Non-pigmented ciliary epithelial cell (primary cell): ENCODE measurements at regions not wholly inside any gene's neighbourhood (a gene's known extent, or its start where the extent isn't known, plus 50 kb on each side); places are given as distances from the start of the nearest gene placed in this dataset.

ENCODE experiments used
- DNase-seq: peaks from one replicate; pipeline ENCODE4 v3.0.0-alpha.2; 2010; ENCODE audit warnings: low read depth

DNA sequence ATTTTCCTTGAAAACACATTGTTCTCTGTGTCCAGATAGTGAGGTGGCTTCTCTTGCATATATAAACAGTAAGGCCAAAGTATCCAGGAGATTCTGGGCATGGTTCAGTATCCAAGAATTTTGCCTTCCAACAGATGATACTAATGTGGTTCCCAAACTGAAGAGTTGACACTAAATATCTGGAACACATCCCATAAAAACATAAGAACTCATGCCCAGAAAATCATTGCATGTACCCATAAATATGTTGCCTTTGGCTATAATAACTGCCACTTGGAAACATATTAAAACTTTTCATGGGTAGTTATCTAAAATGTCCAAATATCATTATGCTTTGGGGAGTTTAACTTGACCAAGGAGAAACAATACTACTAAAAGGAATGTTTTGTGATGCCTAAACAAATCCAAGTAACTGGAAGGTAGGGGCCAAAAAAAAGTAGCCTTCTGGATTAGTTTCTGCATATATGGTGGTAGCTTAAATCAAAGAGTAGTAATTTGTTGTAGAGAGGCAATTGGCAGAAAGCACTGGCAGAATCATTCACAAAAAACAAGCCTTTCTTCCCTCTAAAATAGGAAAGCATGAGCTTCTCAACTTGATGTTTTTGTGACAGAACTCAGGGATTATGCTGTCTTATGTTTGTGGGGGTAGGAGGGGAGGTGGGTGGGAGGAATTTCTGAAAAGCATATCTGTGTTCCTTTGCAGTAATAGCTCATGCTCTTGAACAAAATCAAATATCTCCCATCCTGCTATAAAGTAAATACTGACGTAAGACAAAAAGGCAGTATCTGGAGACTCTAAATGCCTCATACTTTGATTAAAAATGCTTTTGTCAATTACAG is 753.9 kb downstream of the TUSC7 start:
- no peak for DNase-seq

DNA sequence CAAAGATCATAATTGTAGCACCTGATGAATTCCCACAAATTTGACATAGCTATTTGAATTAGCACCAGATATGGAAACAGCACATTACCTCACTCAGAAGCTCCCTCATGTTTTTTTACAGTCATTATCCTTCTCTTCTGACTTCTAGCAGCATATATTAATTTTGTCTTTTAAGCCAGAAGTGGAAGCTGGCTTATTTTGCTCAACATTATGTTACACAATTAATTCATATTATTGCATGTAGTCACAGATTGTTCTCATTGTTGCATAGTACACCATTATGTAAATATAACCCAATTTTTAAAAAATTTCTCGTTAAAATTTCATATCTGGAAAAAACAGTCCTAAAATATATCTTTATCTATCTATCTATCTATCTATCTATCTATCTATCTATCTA is 762.3 kb downstream of the TUSC7 start:
- no peak for DNase-seq

DNA sequence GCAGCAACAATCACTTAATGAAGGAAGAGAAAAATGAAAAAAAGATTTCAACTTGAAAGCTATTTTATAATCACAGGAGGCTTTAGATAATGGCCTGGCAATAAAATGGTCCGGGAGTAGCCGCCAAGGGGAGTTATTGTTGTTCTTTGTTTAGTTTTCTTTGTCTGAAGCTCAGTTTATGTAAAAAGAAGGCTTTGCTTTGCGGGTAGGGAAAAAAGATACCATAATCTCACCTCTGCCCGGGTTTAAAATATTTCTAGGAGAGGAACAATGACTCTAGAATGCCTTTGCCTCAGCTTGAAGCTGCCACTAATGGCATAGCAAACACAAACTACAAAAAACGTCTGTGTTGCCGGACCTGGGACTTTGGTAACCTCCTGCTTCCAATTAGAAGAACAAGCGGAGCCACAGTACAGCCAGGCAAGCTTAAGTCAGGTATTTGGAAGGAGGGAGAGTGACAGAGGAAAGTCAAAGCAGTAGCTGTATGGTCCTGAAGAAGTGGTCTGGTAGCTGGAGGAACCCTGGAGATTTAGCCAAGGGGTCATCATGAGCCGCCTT is 764.5 kb downstream of the TUSC7 start:
- DNase-seq = no peak

DNA sequence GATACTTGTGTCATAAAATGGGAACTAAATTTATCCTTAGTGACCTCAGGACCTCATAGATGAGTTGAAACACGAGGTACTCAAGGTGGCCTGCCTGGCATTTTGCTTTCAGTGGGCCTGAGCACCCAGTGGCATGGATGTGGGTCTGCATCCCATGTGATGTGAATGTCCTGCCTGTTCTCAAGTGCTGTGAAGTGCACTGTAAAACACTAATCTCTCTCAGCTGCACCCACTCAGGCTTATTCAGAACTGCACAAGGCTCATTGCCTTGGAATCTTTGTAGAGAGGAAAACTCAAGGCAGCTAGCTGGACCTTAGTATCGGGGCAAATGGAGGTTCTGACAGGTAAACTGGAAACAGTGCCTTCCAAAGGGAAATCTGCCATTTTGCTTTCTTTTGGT is 767.0 kb downstream of the TUSC7 start:
- DNase-seq = no peak

DNA sequence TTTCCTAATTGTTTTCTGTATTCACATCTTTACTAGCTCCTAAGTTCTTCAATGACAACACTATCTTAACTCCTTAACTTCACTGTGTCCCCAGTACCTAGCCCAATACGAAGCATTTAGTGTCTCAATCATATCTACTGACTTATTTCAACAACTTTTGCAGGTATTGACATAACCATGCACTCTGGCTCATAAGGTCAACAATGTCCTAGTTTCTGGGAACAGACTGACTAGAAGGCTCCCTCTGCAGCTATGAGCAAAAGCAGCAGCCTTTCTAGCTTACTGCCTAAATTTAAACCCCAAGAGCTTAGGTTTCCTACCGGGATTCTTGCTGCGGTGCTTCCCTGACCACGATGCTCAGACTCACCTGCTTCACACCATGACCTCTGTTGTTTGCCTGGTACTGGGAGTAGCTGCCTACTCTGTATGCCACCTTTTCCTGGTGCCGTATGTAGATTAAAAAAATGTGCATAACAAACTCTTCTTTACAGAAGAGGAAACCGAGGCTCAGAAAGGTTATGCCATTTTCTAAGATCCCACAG is 767.7 kb downstream of the TUSC7 start:
- DNase-seq = no peak

DNA sequence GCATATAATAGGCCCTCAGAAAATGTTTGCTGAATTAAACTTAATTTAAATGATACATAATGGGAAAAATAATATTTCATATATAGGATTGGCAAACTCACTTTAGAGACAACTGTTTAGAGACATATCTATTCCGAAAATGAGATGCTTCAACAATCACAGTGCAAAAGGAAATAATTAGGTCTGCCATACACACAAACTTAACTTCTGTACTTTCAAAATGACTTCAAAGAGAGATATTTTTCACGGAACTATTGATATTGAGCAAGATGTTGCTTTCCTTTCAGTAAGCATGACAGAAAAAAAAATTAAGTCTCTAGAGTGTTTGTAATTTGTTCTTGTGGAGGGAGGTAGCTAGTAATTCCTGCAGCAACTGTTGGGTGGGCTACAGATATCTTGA is 769.5 kb downstream of the TUSC7 start:
- no peak for DNase-seq

DNA sequence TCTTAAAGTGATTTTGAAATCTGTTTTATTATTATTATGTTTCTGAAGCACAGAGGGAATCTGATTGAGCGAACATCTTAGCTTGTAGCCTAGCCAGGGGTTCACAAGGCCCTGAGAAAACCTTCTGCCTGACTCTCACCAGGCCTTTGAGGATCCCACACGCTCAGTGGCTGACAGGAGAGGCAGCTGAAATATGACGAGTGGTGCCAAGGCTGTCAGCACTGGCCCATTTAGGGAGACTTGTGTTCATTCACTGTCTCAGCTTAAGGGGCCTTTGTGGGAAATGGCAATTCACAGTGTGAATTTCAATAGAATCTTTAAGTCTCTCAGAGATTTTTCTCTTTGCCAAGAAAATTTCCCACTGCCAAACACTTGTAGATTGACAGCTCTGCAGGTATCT is 770.9 kb downstream of the TUSC7 start:
- DNase-seq = no peak

DNA sequence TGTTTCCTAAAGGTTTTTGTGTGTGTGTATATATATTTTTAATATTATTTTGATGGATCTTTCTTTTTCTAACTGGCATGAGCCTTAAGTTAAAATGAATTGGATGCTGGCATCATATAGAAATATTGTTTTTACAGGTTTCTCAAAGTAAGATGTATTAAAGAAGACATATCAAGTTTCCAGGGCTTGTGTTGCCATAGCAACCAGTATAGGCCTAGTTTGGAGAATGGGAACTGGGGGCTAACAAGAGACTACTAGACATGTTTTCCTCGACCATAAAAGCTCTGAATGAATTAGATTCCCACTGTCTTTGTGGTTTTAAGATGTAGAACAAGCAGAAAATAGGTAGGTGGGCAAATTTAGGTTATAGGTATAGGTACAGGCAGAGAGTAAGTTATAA is 771.4 kb downstream of the TUSC7 start:
- DNase-seq = no peak

DNA sequence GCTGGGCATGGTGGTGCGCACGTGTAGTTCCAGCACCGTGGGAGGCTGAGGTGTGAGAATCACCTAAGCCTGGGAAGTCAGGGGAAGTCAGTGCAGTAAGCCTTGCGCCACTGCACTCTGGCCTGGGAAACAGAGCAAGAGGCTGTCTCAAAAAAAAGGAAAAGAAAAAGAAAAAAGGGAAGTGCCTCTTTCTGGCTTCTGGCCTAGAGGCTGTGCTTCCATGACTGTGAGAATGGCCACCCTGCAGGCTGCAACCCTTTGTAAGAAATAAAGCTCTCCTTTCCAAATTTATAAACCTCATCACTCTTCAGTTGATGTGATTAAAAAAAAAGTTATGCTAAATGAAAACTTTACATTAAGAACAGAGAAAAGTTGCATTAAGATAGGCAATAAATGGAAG is 774.3 kb downstream of the TUSC7 start:
- no peak for DNase-seq

DNA sequence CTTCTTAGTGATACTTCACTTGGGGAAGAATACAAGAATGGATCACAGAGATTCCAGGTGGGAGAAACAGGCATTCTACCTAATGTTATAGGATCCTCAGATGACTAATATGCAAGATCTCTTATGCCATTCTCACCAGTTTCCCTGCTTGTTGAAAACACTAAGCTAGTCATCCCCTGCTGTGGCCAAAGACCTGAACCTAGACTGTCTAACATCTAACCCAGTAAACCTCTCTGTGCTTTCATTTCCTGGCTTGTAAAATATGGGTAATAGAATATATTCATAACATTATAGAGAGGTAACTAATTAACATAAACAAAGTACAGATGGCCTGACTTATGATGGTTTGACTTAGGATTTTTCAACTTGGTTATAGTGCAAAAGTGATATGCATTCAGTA is 776.3 kb downstream of the TUSC7 start:
- no peak for DNase-seq

DNA sequence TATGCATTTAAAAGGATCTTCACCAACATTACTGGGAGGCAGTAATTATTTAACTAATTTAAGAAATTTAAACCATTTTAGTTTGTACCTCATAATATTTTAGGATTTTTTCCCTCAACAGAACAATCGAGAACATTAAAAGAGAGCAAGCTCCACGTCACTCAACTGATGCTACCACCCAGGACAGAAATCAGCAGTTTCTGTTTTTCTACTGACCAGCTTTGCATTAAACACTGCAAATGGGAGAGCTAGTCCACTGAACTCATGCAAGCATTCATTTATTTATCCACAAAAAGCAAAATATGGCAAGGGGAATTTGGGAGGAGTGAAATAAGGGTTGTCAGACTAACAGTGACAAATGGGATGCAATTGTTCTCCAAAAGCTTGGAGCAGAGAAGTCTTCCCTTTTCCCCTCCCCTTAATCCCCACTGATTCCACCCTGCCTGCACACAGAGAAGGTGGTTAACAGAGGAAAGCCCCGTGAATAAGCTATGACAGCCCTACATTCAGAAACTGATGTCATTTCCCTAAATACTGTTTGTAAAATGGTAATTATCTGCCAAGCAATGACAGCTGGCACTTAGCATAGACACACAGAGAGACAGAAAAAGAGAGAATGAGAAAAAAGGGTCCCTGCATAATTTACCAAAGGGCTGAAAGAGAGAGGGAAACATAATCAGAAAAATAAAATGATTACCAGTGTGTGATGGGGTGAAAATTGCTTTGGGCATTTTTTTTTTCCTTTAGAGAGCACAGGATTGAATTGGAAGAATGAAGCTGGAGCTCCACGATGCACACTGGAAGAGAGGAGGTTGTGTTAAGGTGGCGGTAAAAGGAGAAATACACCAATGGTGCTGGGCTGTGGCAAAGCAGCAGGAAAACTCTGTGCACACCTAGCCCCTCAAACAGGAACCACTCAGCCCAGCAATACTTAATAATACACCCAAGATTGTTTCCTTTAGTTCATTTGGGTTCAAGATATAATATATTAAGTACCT is 777.4 kb downstream of the TUSC7 start:
- DNase-seq = no peak

DNA sequence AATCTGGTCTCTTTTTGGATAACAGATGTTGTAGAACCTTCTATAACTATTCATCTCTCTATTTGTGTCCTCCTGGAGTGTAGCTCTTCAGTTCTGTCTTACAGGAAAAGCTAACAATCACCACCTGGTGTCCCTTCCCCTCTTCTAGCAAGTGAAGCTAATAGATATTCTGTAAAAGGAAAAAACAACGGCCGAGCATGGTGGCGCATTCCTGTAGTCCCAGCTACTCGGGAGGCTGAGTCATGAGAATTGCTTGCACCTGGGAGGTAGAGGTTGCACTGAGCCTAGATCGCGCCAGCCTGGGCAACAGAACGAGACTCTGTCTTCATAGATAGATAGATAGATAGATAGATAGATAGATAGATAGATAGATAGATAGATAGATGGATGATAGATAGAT is 779.4 kb downstream of the TUSC7 start:
- DNase-seq = no peak

DNA sequence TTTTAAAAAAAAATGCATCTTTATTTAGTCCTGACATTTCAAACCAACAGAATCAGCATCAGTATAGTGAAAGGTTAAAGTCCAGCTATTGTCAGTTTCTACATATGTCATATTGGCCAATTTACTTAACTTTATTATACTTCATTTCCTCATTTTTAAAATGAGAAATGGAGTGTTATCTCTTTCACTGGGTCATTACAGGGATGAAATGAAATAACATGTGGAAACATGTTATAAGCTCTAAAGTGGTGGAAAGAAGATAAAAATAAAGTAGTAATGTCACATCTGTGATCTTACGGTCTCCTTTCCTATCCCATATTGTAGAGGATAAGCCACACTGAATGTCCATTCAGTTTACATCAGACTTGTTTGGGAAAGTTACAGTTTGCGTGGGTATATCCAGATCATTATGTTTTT is 780.1 kb downstream of the TUSC7 start:
- no peak for DNase-seq

DNA sequence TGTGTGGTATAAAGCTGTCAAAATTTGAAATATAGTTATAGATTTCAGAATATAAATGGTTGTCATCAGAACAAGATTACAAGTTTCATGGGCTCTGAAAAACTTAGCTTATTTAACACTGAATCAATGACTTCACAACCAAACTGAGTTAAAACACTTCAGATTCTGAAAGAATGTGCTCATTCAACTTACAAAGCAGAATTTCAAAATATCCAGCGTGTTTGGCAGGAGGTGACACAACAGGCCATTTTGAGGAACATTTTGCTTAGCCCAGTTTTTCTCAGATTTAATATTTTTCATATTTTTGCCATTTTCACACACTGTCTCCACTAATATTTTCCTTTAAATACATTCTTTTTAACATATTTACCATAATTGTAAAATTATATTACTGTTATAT is 781.1 kb downstream of the TUSC7 start:
- DNase-seq = no peak

DNA sequence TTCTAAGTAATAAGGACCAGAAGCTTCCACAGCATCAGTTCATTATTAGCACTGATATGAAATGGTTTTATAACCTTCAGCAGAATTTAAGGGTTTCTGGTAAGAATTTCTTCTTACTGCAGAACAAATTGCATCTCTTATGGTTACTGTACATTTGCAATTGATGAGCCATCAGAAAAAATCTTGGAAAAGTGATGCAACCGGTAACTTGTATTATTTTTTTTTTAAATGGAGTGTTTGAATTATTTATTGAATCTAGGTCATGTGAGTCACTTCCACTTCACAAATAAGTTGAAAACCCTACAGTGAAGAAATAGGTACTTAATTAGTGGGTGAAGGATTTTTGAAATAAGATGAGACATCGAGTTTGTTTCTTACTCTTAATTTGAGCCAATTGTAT is 786.0 kb downstream of the TUSC7 start:
- DNase-seq = no peak

DNA sequence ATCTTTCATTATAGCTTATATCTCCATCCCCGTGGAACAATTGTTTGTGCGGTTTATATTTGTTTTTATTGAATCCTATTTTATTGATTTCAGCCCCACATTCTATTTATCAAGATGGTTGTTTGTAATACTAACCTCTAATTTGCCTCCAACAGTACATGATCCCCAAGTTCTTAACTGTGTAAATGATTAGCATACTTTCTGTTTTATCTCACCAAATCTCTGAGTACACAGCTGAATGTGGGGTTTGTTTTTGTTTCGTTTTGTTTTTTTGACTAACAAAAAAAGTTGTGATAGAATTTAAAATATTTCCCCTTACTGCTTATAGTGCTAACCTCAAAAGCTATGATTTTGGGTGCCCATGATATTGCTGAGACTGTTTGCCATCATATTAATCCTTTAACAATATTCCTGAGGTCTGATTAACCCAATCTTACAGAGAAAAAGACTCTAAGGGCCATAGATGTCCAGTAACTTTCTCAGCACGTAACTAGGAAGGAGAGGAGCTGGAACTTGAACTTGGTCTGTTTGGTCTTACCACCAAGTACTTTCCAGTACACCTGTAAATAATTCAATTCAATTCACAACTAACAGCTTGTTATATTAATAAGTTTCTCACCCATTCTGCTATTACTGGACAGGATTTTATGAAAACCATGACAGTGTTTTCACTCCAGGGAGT is 789.8 kb downstream of the TUSC7 start:
- no peak for DNase-seq

DNA sequence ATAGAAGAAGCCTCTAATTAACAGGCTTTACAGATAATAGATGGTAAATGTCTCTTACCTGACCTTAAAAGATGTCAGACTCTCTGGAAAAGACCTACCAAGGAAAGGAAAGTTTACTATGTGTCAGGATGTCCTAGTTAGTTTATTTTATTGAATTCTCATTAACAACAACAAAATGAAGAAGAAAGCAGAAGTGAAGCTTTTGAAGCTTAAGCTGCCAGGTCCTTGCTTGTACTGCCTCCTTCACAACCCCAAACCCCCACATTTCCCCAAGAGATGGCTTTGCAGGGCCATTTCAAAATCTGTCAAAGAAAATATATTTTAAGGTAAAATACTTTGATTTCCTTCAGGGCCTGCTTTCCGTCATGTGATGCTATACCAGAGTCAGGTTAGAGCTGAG is 798.4 kb downstream of the TUSC7 start:
- no peak for DNase-seq

DNA sequence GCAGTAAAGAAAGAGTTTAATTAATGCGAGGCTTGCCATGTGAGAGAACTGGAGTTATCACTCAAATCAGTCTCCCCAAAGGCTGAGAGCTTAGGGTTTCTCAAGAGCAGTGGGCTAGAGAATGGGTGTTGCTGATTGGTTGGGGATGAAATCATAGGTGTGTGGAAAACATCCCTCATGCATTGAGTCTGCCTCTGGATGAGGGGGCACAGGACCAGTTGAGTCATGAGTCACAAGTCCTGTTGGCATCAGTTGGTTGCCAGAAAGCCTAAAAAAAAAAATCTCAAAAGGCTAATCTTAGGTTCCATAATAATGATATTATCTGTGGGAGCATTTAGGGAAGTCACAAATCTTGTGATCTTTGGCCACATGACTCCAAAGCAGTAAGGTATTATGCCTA is 800.3 kb downstream of the TUSC7 start:
- DNase-seq = no peak

DNA sequence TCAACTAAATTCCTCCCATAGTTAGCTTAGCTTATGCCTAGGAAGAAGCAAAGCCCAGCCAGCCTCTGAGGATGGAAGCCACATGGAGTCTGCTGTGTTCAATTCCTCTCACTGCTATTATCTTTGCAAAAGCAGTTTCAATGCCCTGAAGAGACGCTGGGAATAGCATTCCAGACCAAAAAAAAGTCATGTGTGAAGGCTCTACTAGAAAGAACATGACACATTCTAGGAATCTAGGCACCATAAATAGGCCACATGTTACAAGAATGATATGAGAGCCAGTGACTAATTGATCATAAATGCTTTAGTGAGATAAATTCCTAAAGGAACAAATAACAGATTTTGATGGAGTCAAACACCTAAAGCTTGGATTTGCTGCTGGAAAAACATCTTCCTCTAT is 800.8 kb downstream of the TUSC7 start:
- DNase-seq = no peak

DNA sequence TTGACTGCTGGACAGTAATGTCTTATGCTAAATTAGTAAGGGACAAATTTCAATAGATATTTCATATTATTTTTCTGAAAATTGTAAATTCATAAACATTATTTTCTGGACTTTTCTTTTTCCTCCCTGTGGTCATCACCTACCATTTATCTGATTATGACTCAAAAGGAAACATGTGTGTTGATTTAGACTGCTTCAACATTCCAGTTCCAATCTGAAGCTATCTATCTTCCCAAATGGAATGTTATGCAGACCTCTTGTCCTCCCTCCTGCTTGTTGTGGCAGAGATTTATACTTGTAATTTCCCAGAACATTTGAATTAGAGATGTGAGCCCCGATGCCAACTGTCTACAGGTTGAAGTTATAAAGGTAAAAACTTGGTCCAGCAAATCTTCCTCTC is 803.4 kb downstream of the TUSC7 start:
- peak; percentile 26 for DNase-seq

DNA sequence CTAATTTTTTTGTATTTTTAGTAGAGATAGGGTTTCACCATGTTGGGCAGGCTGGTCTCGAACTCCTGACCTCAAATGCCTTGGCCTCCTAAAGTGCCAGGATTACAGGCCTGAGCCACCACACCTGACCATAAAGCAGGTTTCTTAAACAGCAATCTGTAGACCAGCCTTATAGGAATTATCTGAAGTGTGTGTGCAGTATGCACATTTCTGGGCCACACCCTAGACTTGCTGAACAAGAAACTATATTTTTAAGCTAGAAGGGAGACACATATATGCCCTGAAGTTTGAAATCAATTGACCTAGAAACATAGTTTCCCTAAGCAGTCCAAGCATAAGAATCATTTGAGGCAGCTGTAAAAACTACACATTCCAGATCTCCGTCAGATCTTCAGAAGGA is 805.7 kb downstream of the TUSC7 start:
- DNase-seq = no peak

DNA sequence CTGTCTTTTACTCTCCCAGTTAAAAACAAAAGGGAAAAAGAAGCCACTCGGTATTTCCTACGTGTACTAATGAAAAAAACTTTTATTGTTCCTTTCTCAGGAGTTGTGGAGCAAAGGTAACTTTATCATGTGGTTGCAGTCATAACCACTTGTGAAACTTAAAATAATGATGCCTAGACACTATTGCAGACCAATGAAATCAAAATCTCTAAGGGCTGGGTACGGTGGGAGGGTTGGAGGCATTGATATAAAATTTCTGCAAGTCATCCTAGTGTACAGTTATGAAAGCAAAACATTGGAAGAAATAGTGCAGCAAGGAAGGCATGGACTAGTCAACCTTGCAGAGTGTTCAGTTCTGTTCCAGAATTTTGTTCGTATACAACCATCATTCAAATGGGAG is 808.8 kb downstream of the TUSC7 start:
- no peak for DNase-seq
